H1 (cell line): ENCODE measurements at regions not wholly inside any gene's neighbourhood (a gene's known extent, or its start where the extent isn't known, plus 50 kb on each side); places are given as distances from the start of the nearest gene placed in this dataset.

Source experiments
- CTCF ChIA-PET: fragments of 300-600 bp; sonication (Branson Sonifier 250); formaldehyde crosslinking; loops from one replicate; lab custom pipeline; 2021; ENCODE audit not compliant: partially characterized antibody; lab: Charles Lee
- POLR2A ChIA-PET: fragments of 300-600 bp; sonication (Branson Sonifier 250); formaldehyde crosslinking; loops from one replicate; lab custom pipeline; 2021; ENCODE audit warnings: inconsistent platforms; ENCODE audit not compliant: partially characterized antibody; lab: Charles Lee
- DNase-seq, 2 experiments: peaks; one replicate each; pipeline versions ENCODE4 v3.0.0 to v3.0.0-alpha.2; 2010 to 2022; ENCODE audit warnings: low spot score in 2 of 2, low read depth in 1 of 2, mixed read lengths in 1 of 2
- FAIRE-seq: peaks from 2 replicates; lab custom pipeline; 2011; peaks lifted over from hg19 to GRCh38; lab: Jason Lieb, UNC
- H2AFZ ChIP-seq: 2 replicates; pipeline ENCODE4 v1.8.1; 2012; ENCODE audit warnings: low read length, inconsistent platforms
- H2AK5ac ChIP-seq: 2 replicates; pipeline ENCODE4 v1.6.1; 2013; ENCODE audit warnings: low read depth, low read length
- H2BK120ac ChIP-seq: replicated peaks from 2 replicates; pipeline ENCODE3; 2013; ENCODE audit warnings: low read depth, low read length, inconsistent platforms
- H2BK12ac ChIP-seq: 2 replicates; pipeline ENCODE4 v1.6.1; 2013; ENCODE audit warnings: low read depth, low read length
- H2BK15ac ChIP-seq: 2 replicates; pipeline ENCODE4 v1.6.1; 2013; ENCODE audit warnings: low read length
- H2BK20ac ChIP-seq: 2 replicates; pipeline ENCODE4 v1.6.1; 2013; ENCODE audit warnings: low read length
- H2BK5ac ChIP-seq: 2 replicates; pipeline ENCODE4 v1.6.1; 2013; ENCODE audit warnings: low read depth, low read length
- H3K14ac ChIP-seq: 2 replicates; pipeline ENCODE4 v1.6.1; 2013; ENCODE audit warnings: inconsistent platforms; ENCODE audit not compliant: insufficient read length
- H3K18ac ChIP-seq: 2 replicates; pipeline ENCODE4 v1.6.1; 2013; ENCODE audit warnings: low read length; ENCODE audit errors: extremely low read depth
- H3K23ac ChIP-seq: 2 replicates; pipeline ENCODE4 v1.6.1; 2013; ENCODE audit warnings: inconsistent platforms; ENCODE audit not compliant: insufficient read length
- H3K23me2 ChIP-seq: 2 replicates; pipeline ENCODE4 v1.6.1; 2013; ENCODE audit warnings: low read depth, low read length
- H3K27ac ChIP-seq: 2 replicates; pipeline ENCODE4 v1.6.1; 2011; ENCODE audit warnings: low read depth, low read length, inconsistent platforms
- H3K27me3 ChIP-seq, 4 experiments: replicated peaks in 1 of 4; 1 replicate in 1 of 4; 2 replicates in 3 of 4; pipeline versions ENCODE4 v1.6.1 to v1.8.1; 2011 to 2013; ENCODE audit warnings: low read length in 3 of 4, mild to moderate bottlenecking in 3 of 4, inconsistent platforms in 2 of 4, mixed read lengths in 2 of 4, moderate library complexity in 1 of 4; ENCODE audit not compliant: control insufficient read depth in 3 of 4, insufficient read depth in 3 of 4; ENCODE audit errors: extremely low read depth in 1 of 4
- H3K36me3 ChIP-seq, 4 experiments: 2 replicates each; pipeline versions ENCODE4 v1.6.1 to v1.8.1; 2011 to 2013; ENCODE audit warnings: mild to moderate bottlenecking in 4 of 4, low read length in 3 of 4, moderate library complexity in 2 of 4, control low read depth in 1 of 4, inconsistent platforms in 1 of 4; ENCODE audit not compliant: insufficient read depth in 4 of 4, control insufficient read depth in 2 of 4
- H3K4ac ChIP-seq: replicated peaks from 2 replicates; pipeline ENCODE3; 2013; ENCODE audit warnings: low read length, low read depth, mixed read lengths, inconsistent platforms; ENCODE audit not compliant: insufficient read length
- H3K4me1 ChIP-seq, 4 experiments: replicated peaks in 1 of 4; 1 replicate in 1 of 4; 2 replicates in 3 of 4; pipeline versions ENCODE4 v1.6.1 to v1.8.1; 2011 to 2013; ENCODE audit warnings: low read length in 3 of 4, inconsistent platforms in 2 of 4, mixed read lengths in 1 of 4; ENCODE audit not compliant: insufficient read depth in 4 of 4, control insufficient read depth in 3 of 4
- H3K4me2 ChIP-seq, 2 experiments: 2 replicates each; pipeline versions ENCODE4 v1.6.1 to v1.8.1; 2011 to 2013; ENCODE audit warnings: low read depth in 2 of 2, low read length in 2 of 2, control low read depth in 1 of 2, inconsistent platforms in 1 of 2, mild to moderate bottlenecking in 1 of 2; ENCODE audit not compliant: insufficient read depth in 1 of 2
- H3K4me3 ChIP-seq, 4 experiments: fragments of 200-600, 300-600 bp in 1 of 4; sonication (generic), shearing (Covaris generic), sonication (Bioruptor Twin) in 1 of 4; 2 replicates each; pipeline versions ENCODE4 v1.5.1 to v1.8.1; 2011 to 2016; ENCODE audit warnings: low read length in 4 of 4, low read depth in 3 of 4, control low read depth in 2 of 4, inconsistent platforms in 2 of 4, mild to moderate bottlenecking in 2 of 4, mixed read lengths in 1 of 4, moderate library complexity in 1 of 4; ENCODE audit not compliant: insufficient read depth in 2 of 4; ENCODE audit errors: extremely low read depth in 1 of 4
- H3K56ac ChIP-seq: replicated peaks from 2 replicates; pipeline ENCODE3; 2013; ENCODE audit warnings: low read depth, mild to moderate bottlenecking, mixed read lengths, low read length, inconsistent platforms; ENCODE audit not compliant: insufficient read length
- H3K79me1 ChIP-seq: 2 replicates; pipeline ENCODE4 v1.6.1; 2013; ENCODE audit warnings: low read depth, low read length, control low read depth
- H3K79me2 ChIP-seq, 2 experiments: 2 replicates each; pipeline versions ENCODE4 v1.6.1 to v1.8.1; 2012 to 2013; ENCODE audit warnings: low read length in 2 of 2, mild to moderate bottlenecking in 2 of 2, inconsistent platforms in 1 of 2; ENCODE audit not compliant: insufficient read depth in 2 of 2, control insufficient read depth in 1 of 2
- H3K9ac ChIP-seq, 4 experiments: replicated peaks in 1 of 4; 1 replicate in 1 of 4; 2 replicates in 3 of 4; pipeline versions ENCODE4 v1.6.1 to v1.8.1; 2011 to 2013; ENCODE audit warnings: low read depth in 3 of 4, low read length in 3 of 4, control low read depth in 2 of 4, mild to moderate bottlenecking in 2 of 4, moderate library complexity in 2 of 4, inconsistent platforms in 1 of 4; ENCODE audit errors: extremely low read depth in 1 of 4
- H3K9me3 ChIP-seq, 2 experiments: 2 replicates each; pipeline versions ENCODE4 v1.6.1 to v1.8.1; 2012 to 2013; ENCODE audit warnings: mild to moderate bottlenecking in 2 of 2, moderate library complexity in 2 of 2, control low read depth in 1 of 2, inconsistent platforms in 1 of 2, low read depth in 1 of 2, low read length in 1 of 2, mixed read lengths in 1 of 2; ENCODE audit not compliant: insufficient read depth in 2 of 2
- H4K20me1 ChIP-seq, 2 experiments: replicated peaks in 1 of 2; 2 replicates each; pipeline versions ENCODE3 to v1.8.1; 2011 to 2013; ENCODE audit warnings: inconsistent platforms in 2 of 2, low read length in 2 of 2, mild to moderate bottlenecking in 1 of 2; ENCODE audit not compliant: insufficient read depth in 2 of 2, control insufficient read depth in 1 of 2
- H4K5ac ChIP-seq: 2 replicates; pipeline ENCODE4 v1.6.1; 2013; ENCODE audit warnings: low read length, low read depth, mixed read lengths, inconsistent platforms; ENCODE audit not compliant: insufficient read length
- H4K8ac ChIP-seq: 2 replicates; pipeline ENCODE4 v1.8.0; 2013; ENCODE audit warnings: mild to moderate bottlenecking, moderate library complexity, low read length, inconsistent platforms; ENCODE audit not compliant: insufficient read depth; ENCODE audit errors: extremely low read depth
- H4K91ac ChIP-seq: replicated peaks from 2 replicates; pipeline ENCODE3; 2013; ENCODE audit warnings: low read length, mixed read lengths, inconsistent platforms; ENCODE audit not compliant: insufficient read length
- HDAC6 ChIP-seq: IDR thresholded peaks from one replicate; pipeline ENCODE4 v1.7.1; 2012; ENCODE audit warnings: low read depth, mild to moderate bottlenecking, inconsistent platforms, low read length, moderate library complexity
- JUN ChIP-seq: IDR thresholded peaks from 2 replicates; pipeline ENCODE4 v1.6.1; 2011; ENCODE audit warnings: low read depth, mild to moderate bottlenecking, improper control_type of control experiment, low read length
- POU5F1 ChIP-seq: IDR thresholded peaks from 2 replicates; pipeline ENCODE4 v1.6.1; 2011; ENCODE audit warnings: low read depth, mild to moderate bottlenecking, low read length, moderate library complexity
- SIN3A ChIP-seq, 2 experiments: IDR thresholded peaks in 1 of 2; conservative IDR thresholded peaks in 1 of 2; 2 replicates each; pipeline ENCODE4 v1.6.1; 2011 to 2012; ENCODE audit warnings: low read length in 2 of 2, improper control_type of control experiment in 1 of 2, low read depth in 1 of 2, mild to moderate bottlenecking in 1 of 2
- TAF7 ChIP-seq: optimal IDR thresholded peaks from 2 replicates; pipeline ENCODE3; 2011; ENCODE audit warnings: low read depth, mild to moderate bottlenecking, inconsistent platforms, low read length, moderate library complexity, borderline replicate concordance
- TBP ChIP-seq: IDR thresholded peaks from 2 replicates; pipeline ENCODE4 v1.6.1; 2011; ENCODE audit warnings: low read depth, low read length, improper control_type of control experiment
- WGBS, 2 experiments: shearing (Covaris generic) in 1 of 2; methylation state at CpG; one replicate each; pipeline versions ENCODE4 v1.1.6 to v1.1.7; 2013 to 2015; ENCODE audit warnings: low lambda C conversion rate in 2 of 2, mixed read lengths in 2 of 2, inconsistent platforms in 1 of 2, low coverage in 1 of 2, missing lambda C conversion rate in 1 of 2; ENCODE audit not compliant: insufficient replicate concordance in 2 of 2, insufficient coverage in 1 of 2, insufficient read length in 1 of 2; ENCODE audit errors: extremely low coverage in 1 of 2, missing lambda C conversion rate in 1 of 2; 5-methylcytosine and 5-hydroxymethylcytosine counted together
- TF ChIP-seq, protein P1 (sequence below): IDR thresholded peaks from 2 replicates; pipeline ENCODE4 v1.6.1; 2012; ENCODE audit warnings: low read length, inconsistent platforms
- TF ChIP-seq, protein P2 (sequence below): IDR thresholded peaks from 2 replicates; pipeline ENCODE4 v1.6.1; 2011; ENCODE audit warnings: low read length, improper control_type of control experiment
- TF ChIP-seq, protein P3 (sequence below), 3 experiments: IDR thresholded peaks; 1 replicate in 2 of 3; 2 replicates in 1 of 3; pipeline versions ENCODE4 v1.5.1 to v1.6.1; 2011; ENCODE audit warnings: low read length in 3 of 3, mild to moderate bottlenecking in 3 of 3, inconsistent platforms in 2 of 3, low read depth in 1 of 3, moderate library complexity in 1 of 3; ENCODE audit not compliant: insufficient read depth in 1 of 3; ENCODE audit errors: control extremely low read depth in 1 of 3

DNA sequence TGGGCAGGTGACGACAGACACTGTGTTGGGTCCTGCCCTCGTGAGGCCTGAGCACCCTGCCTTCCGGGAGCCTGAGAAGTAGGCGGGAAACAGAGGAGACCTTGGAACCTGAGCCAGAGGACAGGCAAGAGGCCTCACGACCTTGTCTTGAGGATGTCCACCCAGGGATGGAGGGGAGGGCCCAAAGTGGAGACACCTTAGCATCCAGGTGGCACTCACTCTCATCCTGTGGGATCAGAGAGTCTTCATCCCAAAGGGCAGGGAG lies 347.2 kb downstream of the NPHP4 start:
- H2AK5ac ChIP-seq = no peak overlapping the region
- H3K27me3 ChIP-seq = no peaks in the 10 kb centered on the region
- no peak overlapping the region for H2BK15ac ChIP-seq
- no peaks in the 10 kb centered on the region for H3K79me1 ChIP-seq
- H4K8ac ChIP-seq = no peak overlapping the region
- WGBS, 2 experiments = 87% methylated on average over 5 of the region's 5 CpGs; no CpG with 5 or more reads in 1 of the 2 experiments
- DNase-seq (no peak), FAIRE-seq (no peak)
- no peaks in the 10 kb centered on the region for H4K20me1 ChIP-seq
- no peak overlapping the region for H3K4ac ChIP-seq
- no peaks in the 10 kb centered on the region for H3K23me2 ChIP-seq
- no peak overlapping the region for H3K4me2 ChIP-seq
- H2BK12ac ChIP-seq = no peak overlapping the region
- ChIA-PET POLR2A (no interaction called here), CTCF (interaction anchor here (2.6 kb wide), 1 partner anchor 100 kb away, joined by 15 read pairs; no protein-coding TSS in a partner anchor)
- H3K4me3 ChIP-seq = no peak overlapping the region
- H2AFZ ChIP-seq = no peak overlapping the region
- H2BK120ac ChIP-seq = no peak overlapping the region
- no peak overlapping the region for H2BK5ac ChIP-seq
- H3K9ac ChIP-seq = no peak overlapping the region
- H3K18ac ChIP-seq = no peak overlapping the region
- no peak overlapping the region for H3K27ac ChIP-seq
- H3K36me3 ChIP-seq = no peaks in the 10 kb centered on the region
- no peak overlapping the region for H3K56ac ChIP-seq
- H3K4me1 ChIP-seq = peaks cover 0 to 4% (median 1%) of the 10 kb centered on the region in 4 experiments; a peak in 1 of 7 replicates
- no peak overlapping the region for H4K91ac ChIP-seq
- no peaks in the 10 kb centered on the region; a peak in 1 of 4 replicates for H3K9me3 ChIP-seq
- H3K23ac ChIP-seq = no peak overlapping the region
- H3K79me2 ChIP-seq = no peaks in the 10 kb centered on the region
- no peak overlapping the region for H4K5ac ChIP-seq
- H3K14ac ChIP-seq = no peak overlapping the region
- H2BK20ac ChIP-seq = no peak overlapping the region
- TF ChIP-seq HDAC6 = no peak
- TF ChIP-seq JUN = no peak
- no peak for TF ChIP-seq TAF7
- no peak for TF ChIP-seq SIN3A (conservative IDR thresholded peaks at IDR 0.05 in 1 of 2, IDR thresholded peaks at IDR 0.05 in 1 of 2; ENCODE audit: low read depth in 1 of 2, low read length in 2 of 2)
- TF ChIP-seq, protein P1, sequence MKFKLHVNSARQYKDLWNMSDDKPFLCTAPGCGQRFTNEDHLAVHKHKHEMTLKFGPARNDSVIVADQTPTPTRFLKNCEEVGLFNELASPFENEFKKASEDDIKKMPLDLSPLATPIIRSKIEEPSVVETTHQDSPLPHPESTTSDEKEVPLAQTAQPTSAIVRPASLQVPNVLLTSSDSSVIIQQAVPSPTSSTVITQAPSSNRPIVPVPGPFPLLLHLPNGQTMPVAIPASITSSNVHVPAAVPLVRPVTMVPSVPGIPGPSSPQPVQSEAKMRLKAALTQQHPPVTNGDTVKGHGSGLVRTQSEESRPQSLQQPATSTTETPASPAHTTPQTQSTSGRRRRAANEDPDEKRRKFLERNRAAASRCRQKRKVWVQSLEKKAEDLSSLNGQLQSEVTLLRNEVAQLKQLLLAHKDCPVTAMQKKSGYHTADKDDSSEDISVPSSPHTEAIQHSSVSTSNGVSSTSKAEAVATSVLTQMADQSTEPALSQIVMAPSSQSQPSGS = no peak
- no peak for TF ChIP-seq TBP
- TF ChIP-seq POU5F1 = no peak
- TF ChIP-seq, protein P2, sequence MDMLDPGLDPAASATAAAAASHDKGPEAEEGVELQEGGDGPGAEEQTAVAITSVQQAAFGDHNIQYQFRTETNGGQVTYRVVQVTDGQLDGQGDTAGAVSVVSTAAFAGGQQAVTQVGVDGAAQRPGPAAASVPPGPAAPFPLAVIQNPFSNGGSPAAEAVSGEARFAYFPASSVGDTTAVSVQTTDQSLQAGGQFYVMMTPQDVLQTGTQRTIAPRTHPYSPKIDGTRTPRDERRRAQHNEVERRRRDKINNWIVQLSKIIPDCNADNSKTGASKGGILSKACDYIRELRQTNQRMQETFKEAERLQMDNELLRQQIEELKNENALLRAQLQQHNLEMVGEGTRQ = no peak
- TF ChIP-seq, protein P3, sequence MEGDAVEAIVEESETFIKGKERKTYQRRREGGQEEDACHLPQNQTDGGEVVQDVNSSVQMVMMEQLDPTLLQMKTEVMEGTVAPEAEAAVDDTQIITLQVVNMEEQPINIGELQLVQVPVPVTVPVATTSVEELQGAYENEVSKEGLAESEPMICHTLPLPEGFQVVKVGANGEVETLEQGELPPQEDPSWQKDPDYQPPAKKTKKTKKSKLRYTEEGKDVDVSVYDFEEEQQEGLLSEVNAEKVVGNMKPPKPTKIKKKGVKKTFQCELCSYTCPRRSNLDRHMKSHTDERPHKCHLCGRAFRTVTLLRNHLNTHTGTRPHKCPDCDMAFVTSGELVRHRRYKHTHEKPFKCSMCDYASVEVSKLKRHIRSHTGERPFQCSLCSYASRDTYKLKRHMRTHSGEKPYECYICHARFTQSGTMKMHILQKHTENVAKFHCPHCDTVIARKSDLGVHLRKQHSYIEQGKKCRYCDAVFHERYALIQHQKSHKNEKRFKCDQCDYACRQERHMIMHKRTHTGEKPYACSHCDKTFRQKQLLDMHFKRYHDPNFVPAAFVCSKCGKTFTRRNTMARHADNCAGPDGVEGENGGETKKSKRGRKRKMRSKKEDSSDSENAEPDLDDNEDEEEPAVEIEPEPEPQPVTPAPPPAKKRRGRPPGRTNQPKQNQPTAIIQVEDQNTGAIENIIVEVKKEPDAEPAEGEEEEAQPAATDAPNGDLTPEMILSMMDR (IDR thresholded peaks at IDR 0.05; ENCODE audit: control extremely low read depth in 1 of 3, insufficient read depth in 1 of 3, low read depth in 1 of 3, low read length in 3 of 3) = no peak
